ENCODE measurements at regions not wholly inside any gene's neighbourhood (a gene's known extent, or its start where the extent isn't known, plus 50 kb on each side); places are given as distances from the start of the nearest gene placed in this dataset.

DNA sequence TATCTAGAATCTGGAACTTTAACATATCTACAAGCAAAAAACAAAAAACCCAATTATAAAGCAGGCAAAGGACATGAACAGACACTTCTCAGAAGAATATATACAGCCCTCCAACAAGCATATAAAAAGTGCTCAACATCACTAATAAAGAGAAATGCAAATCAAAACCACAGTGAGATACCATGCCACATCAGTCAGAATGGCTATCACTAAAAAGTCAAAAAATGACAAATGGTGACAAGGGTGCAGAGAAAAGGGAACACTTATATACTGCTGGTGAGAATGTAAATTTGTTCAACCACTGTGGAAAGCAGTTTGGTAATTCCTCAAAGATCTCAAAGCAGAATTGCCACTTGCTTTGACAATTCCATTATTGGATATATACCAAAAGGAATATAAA lies 215.0 kb upstream of the EYS start:
- Histone ChIP-seq H3K4me3 (ENCODE audit: low read depth, low read length) (no peak overlapping the region), H3K4me2 (ENCODE audit: low read length) (no peak overlapping the region), H3K27me3 (ENCODE audit: control insufficient read depth, insufficient read depth, low read length) (no peaks in the 10 kb centered on the region), H3K9ac (no peak overlapping the region), H3K36me3 (ENCODE audit: control insufficient read depth, insufficient read depth, low read length) (no peaks in the 10 kb centered on the region), H2AFZ (no peak overlapping the region), H3K27ac (no peak overlapping the region), H3K9me3 (ENCODE audit: control insufficient read depth, low read length) (no peaks in the 10 kb centered on the region), H3K79me2 (no peaks in the 10 kb centered on the region), H3K4me1 (no peaks in the 10 kb centered on the region)
- TF ChIP-seq, protein P1, sequence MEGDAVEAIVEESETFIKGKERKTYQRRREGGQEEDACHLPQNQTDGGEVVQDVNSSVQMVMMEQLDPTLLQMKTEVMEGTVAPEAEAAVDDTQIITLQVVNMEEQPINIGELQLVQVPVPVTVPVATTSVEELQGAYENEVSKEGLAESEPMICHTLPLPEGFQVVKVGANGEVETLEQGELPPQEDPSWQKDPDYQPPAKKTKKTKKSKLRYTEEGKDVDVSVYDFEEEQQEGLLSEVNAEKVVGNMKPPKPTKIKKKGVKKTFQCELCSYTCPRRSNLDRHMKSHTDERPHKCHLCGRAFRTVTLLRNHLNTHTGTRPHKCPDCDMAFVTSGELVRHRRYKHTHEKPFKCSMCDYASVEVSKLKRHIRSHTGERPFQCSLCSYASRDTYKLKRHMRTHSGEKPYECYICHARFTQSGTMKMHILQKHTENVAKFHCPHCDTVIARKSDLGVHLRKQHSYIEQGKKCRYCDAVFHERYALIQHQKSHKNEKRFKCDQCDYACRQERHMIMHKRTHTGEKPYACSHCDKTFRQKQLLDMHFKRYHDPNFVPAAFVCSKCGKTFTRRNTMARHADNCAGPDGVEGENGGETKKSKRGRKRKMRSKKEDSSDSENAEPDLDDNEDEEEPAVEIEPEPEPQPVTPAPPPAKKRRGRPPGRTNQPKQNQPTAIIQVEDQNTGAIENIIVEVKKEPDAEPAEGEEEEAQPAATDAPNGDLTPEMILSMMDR (IDR thresholded peaks at IDR 0.05), result no peak

DNA sequence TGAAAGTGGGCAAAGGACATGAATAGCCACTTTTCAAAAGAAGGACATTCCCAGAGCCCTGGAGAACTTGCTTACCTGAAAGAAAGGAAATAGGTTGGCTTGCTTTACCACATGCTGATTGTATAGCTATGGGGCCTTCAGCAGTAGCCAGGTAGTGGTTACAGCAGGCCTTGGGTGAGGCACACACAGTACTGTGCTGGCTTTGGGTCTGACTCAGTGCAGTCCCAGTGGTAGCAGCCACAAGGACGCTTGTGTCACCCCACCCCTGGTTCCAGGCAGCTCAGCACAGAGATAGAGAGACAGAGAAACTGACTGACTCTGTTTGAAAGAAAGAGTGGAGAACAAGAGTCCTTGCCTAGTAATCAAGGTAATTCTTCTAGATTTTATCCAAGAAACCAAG lies 201.0 kb upstream of the EYS start:
- Histone ChIP-seq H2AFZ (no peak overlapping the region), H3K36me3 (ENCODE audit: control insufficient read depth, insufficient read depth, low read length) (no peaks in the 10 kb centered on the region), H3K27me3 (ENCODE audit: control insufficient read depth, insufficient read depth, low read length) (no peaks in the 10 kb centered on the region), H3K4me2 (ENCODE audit: low read length) (no peak overlapping the region), H3K27ac (no peak overlapping the region), H3K4me3 (ENCODE audit: low read depth, low read length) (no peak overlapping the region), H3K4me1 (no peaks in the 10 kb centered on the region), H3K9ac (no peak overlapping the region), H3K9me3 (ENCODE audit: control insufficient read depth, low read length) (no peaks in the 10 kb centered on the region), H3K79me2 (no peaks in the 10 kb centered on the region)
- TF ChIP-seq, protein P1 (IDR thresholded peaks at IDR 0.05), result no peak

DNA sequence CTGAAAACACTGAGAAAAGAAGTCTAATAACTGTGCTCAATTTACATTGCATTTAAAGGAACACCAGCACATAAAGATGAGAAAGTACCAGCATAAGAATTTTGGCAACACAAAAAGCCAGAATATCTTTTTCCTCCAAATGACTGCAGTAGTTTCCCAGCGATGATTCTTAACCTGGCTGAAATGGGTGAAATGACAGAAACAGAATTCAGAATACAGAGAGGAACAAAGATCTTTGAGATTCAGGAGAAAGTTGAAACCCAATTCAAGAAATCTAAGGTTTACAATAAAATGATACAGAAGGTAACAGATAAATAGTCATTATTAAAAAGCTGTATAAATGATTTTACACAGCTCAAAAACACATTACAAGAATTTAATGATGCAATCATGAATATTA lies 197.0 kb upstream of the EYS start:
- no peak overlapping the region for H3K27ac ChIP-seq
- H3K36me3 ChIP-seq (ENCODE audit: control insufficient read depth, insufficient read depth, low read length), result no peaks in the 10 kb centered on the region
- no peak overlapping the region for H3K4me2 ChIP-seq (ENCODE audit: low read length)
- H3K9ac ChIP-seq, result no peak overlapping the region
- no peaks in the 10 kb centered on the region for H3K79me2 ChIP-seq
- H2AFZ ChIP-seq, result no peak overlapping the region
- no peaks in the 10 kb centered on the region for H3K9me3 ChIP-seq (ENCODE audit: control insufficient read depth, low read length)
- no peaks in the 10 kb centered on the region for H3K4me1 ChIP-seq
- TF ChIP-seq, protein P1 (IDR thresholded peaks at IDR 0.05), result no peak
- no peaks in the 10 kb centered on the region for H3K27me3 ChIP-seq (ENCODE audit: control insufficient read depth, insufficient read depth, low read length)
- H3K4me3 ChIP-seq (ENCODE audit: low read depth, low read length), result no peak overlapping the region

DNA sequence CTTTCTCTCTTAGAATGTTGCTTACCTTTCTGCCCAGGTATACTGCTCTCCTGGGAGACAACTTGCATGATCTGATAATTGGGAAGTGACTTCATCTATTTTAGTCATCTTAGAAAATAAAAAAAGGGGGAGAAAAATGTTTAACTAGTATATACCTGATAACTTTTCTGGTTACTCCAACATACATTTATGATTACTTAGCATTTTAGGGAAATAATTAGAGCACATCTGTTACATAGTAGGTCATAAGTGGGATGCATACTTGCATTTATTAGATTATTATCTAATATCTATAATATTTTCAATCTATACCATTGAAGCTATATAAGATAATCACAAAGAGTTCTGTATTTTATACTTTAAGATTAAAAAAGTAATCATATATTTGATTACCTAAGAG lies 193.9 kb upstream of the EYS start:
- Histone ChIP-seq H3K4me3 (ENCODE audit: low read depth, low read length) (no peak overlapping the region), H3K9ac (no peak overlapping the region), H3K4me2 (ENCODE audit: low read length) (no peak overlapping the region), H3K79me2 (no peaks in the 10 kb centered on the region), H3K27me3 (ENCODE audit: control insufficient read depth, insufficient read depth, low read length) (no peaks in the 10 kb centered on the region), H2AFZ (no peak overlapping the region), H3K36me3 (ENCODE audit: control insufficient read depth, insufficient read depth, low read length) (no peaks in the 10 kb centered on the region), H3K9me3 (ENCODE audit: control insufficient read depth, low read length) (no peaks in the 10 kb centered on the region), H3K4me1 (no peaks in the 10 kb centered on the region), H3K27ac (no peak overlapping the region)
- TF ChIP-seq, protein P1 (IDR thresholded peaks at IDR 0.05), result no peak

DNA sequence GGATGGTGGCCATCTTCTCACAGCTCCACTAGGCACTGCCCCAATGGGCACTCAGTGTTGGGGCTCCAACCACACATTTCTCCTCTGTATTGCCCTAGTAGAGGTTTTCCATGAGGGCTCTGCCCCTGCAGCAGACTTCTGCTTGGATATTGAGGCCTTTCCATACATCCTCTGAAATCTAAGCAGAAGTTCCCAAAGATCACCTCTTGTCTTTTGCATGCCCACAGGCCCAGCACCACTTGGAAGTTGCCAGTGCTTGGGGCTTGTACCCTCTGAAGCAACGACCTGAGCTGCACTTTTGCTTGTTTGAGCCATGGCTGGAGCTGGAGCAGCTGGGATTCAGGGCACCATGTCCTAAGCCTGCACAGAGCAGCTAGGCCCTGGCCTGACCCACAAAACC lies 189.1 kb upstream of the EYS start:
- no peak overlapping the region for H3K9ac ChIP-seq
- H3K79me2 ChIP-seq, result no peaks in the 10 kb centered on the region
- no peak overlapping the region for H2AFZ ChIP-seq
- no peaks in the 10 kb centered on the region for H3K36me3 ChIP-seq (ENCODE audit: control insufficient read depth, insufficient read depth, low read length)
- TF ChIP-seq, protein P1 (IDR thresholded peaks at IDR 0.05), result no peak
- no peak overlapping the region for H3K27ac ChIP-seq
- no peaks in the 10 kb centered on the region for H3K27me3 ChIP-seq (ENCODE audit: control insufficient read depth, insufficient read depth, low read length)
- no peaks in the 10 kb centered on the region for H3K9me3 ChIP-seq (ENCODE audit: control insufficient read depth, low read length)
- H3K4me1 ChIP-seq, result no peaks in the 10 kb centered on the region
- no peak overlapping the region for H3K4me3 ChIP-seq (ENCODE audit: low read depth, low read length)
- H3K4me2 ChIP-seq (ENCODE audit: low read length), result no peak overlapping the region
